Transverse colon (tissue), 1 donor: ENCODE measurements at regions not wholly inside any gene's neighbourhood (a gene's known extent, or its start where the extent isn't known, plus 50 kb on each side); places are given as distances from the start of the nearest gene placed in this dataset.

ENCODE experiments used
- EP300 ChIP-seq: sonication (generic); formaldehyde crosslinking; IDR thresholded peaks from one replicate; pipeline ENCODE4 v1.6.1; 2017; ENCODE audit warnings: antibody characterized with exemption, low read depth
- POLR2A ChIP-seq: fragments of 450-650 bp; IDR thresholded peaks from one replicate; pipeline ENCODE4 v1.6.1; 2016; ENCODE audit warnings: antibody characterized with exemption, mild to moderate bottlenecking, moderate library complexity

GRCh38 chr3:30333903-30334302 lies 272.5 kb upstream of the TGFBR2 start:
- TF ChIP-seq POLR2A: no peak
- TF ChIP-seq EP300: no peak
